Psoas muscle (tissue), 7 donors: ENCODE measurements at regions not wholly inside any gene's neighbourhood (a gene's known extent, or its start where the extent isn't known, plus 50 kb on each side); places are given as distances from the start of the nearest gene placed in this dataset.

Source experiments
- ATAC-seq, 4 donors: fragments of 200-7000 bp; cut with Tn5 transposase; one replicate each; pipeline ENCODE4 v1.9.1; 2020; ENCODE audit warnings: moderate library complexity in 3 of 4, mild to moderate bottlenecking in 2 of 4
- DNase-seq, 2 donors: peaks; one replicate each; pipeline ENCODE4 v3.0.0-alpha.2; 2020
- H3K27ac ChIP-seq: fragments of 200-600 bp; one replicate; pipeline ENCODE4 v1.8.0; 2022
- H3K27me3 ChIP-seq, 3 donors: fragments of 200-600 bp in 1 of 3; one replicate each; pipeline versions ENCODE4 v1.6.1 to v1.8.0; 2013 to 2022; ENCODE audit warnings: low read length in 2 of 3, mild to moderate bottlenecking in 2 of 3, moderate library complexity in 1 of 3; ENCODE audit not compliant: insufficient read depth in 3 of 3
- H3K36me3 ChIP-seq, 2 donors: fragments of 200-600 bp in 1 of 2; one replicate each; pipeline versions ENCODE4 v1.6.1 to v1.8.0; 2013 to 2022; ENCODE audit warnings: low read depth in 1 of 2, mild to moderate bottlenecking in 1 of 2, moderate library complexity in 1 of 2; ENCODE audit not compliant: insufficient read depth in 1 of 2
- H3K4me1 ChIP-seq: fragments of 200-600 bp; one replicate; pipeline ENCODE4 v1.8.0; 2022
- H3K4me3 ChIP-seq: fragments of 200-600 bp; one replicate; pipeline ENCODE4 v1.8.0; 2022; ENCODE audit warnings: mild to moderate bottlenecking
- H3K9me3 ChIP-seq: fragments of 200-600 bp; one replicate; pipeline ENCODE4 v1.8.0; 2022
- WGBS, 3 donors: extraction: QIAGEN DNeasy Blood & Tissue Kit; methylation state at CpG; one replicate each; pipeline versions ENCODE4 v1.1.6 to v1.1.7; 2013; 5-methylcytosine and 5-hydroxymethylcytosine counted together
- intact Hi-C, 2 donors: fragments of 100-400 bp; cut with DNase I; formaldehyde crosslinking; loops; one replicate each; pipeline versions ENCODE4 v1.11.0 to v1.14.2; 2022
- TF ChIP-seq, protein P1 (sequence below): fragments of 200-600 bp; IDR thresholded peaks from one replicate; pipeline ENCODE4 v1.8.0; 2022; ENCODE audit warnings: antibody characterized with exemption
- donor health status: healthy with polysubstance abuse.
- donor health status: DM: no; HTN: no; CAD: no; lungs with moderate emphysema.
- donor health status: Bipolar disorder and iron deficiency.
- donor health status: healthy.
- donor health status: DM: yes; HTN: yes; CAD: no.
- donor health status: DM: no; HTN: no; CAD: no.
- donor health status: DM: yes; HTN: yes; CAD: no.

DNA sequence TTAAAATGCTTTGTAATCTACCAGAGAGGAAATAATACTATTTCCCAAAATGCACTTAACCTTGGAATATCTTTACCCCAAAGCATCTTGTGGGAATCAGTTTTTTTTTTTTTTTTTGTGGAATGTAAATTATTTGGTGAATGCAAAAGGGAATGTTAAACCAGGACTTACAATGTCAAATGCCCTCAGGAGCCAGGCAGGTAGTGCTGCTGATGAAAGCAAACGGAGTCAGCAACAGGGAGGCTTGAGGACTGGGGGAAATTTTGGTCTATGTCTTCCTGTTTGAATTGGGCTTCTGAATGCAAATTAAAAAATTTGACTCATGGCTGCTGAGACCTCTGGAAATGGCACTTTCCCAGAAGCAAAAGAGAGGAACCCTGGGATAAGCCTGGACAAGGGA, 96.5 kb upstream of the NLRP1 start:
- DNase-seq (no peak), ATAC-seq (no peak)
- Histone ChIP-seq H3K36me3 (no peaks in the 10 kb centered on the region), H3K4me1 (no peaks in the 10 kb centered on the region), H3K27ac (no peak overlapping the region), H3K9me3 (no peaks in the 10 kb centered on the region), H3K27me3 (peaks cover 0 to 3% (median 2%) of the 10 kb centered on the region in 3 donors), H3K4me3 (no peak overlapping the region)
- intact Hi-C loops: no loop called here
- TF ChIP-seq, protein P1, sequence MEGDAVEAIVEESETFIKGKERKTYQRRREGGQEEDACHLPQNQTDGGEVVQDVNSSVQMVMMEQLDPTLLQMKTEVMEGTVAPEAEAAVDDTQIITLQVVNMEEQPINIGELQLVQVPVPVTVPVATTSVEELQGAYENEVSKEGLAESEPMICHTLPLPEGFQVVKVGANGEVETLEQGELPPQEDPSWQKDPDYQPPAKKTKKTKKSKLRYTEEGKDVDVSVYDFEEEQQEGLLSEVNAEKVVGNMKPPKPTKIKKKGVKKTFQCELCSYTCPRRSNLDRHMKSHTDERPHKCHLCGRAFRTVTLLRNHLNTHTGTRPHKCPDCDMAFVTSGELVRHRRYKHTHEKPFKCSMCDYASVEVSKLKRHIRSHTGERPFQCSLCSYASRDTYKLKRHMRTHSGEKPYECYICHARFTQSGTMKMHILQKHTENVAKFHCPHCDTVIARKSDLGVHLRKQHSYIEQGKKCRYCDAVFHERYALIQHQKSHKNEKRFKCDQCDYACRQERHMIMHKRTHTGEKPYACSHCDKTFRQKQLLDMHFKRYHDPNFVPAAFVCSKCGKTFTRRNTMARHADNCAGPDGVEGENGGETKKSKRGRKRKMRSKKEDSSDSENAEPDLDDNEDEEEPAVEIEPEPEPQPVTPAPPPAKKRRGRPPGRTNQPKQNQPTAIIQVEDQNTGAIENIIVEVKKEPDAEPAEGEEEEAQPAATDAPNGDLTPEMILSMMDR: no peak
- 46 to 68% (median 67%) methylated on average over 1 of the region's 1 CpG for WGBS, 3 donors

DNA sequence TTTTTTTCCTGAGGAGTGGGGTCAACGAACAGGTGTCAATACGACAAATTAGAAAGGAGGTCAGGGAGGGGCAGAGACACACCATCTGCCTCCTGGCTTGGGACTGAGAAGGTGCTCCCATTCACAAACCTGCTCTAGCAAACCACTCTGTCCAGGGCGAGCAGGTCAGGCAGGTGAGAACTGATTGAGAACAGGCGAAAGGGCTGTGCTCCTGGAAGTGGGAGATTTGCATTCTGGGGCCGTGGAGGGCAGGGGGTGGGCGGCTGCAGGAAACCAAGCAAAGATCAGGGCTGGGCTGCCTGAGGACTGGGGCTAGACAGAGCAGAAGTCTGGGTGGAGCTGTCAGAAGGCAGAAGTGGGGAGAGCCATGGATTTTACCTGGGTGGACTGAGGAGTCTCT, 98.9 kb upstream of the NLRP1 start:
- ATAC-seq (no peak), DNase-seq (no peak)
- 39 to 45% (median 44%) methylated on average over 6 of the region's 6 CpGs for WGBS, 3 donors
- TF ChIP-seq, protein P1: no peak
- H3K27ac ChIP-seq: no peak overlapping the region
- H3K4me1 ChIP-seq: no peaks in the 10 kb centered on the region
- H3K9me3 ChIP-seq: no peaks in the 10 kb centered on the region
- peaks cover 0 to 3% (median under 1%) of the 10 kb centered on the region in 3 donors for H3K27me3 ChIP-seq
- H3K4me3 ChIP-seq: no peak overlapping the region
- intact Hi-C loops: no loop called here
- H3K36me3 ChIP-seq: no peaks in the 10 kb centered on the region

DNA sequence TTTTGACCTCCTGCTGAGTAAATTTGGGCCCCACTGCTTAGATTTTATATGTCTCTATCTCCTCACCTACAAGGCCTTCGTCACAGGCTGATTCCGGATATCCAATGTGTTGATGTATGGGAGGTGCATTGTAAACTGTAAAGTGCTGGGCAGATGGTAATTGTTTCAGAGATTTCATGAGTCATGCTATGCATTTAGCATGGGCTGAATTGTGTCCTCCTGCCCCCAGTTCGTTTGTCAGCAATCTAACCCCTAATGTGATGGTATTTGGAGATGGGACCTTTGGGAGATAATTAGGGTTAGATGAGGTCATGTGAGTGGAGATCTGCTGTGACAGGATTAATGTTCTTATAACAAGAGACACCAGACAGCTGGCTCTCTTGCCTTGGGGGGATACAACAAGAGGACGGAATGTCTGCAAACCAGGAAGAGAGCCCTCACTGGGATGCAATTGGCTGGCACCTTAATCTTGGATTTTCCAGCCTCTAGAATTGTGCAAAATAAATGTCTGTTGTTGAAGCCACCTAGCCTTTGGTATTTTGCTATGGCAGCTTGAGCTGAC, 101.8 kb upstream of the NLRP1 start:
- 55 to 62% (median 57%) methylated on average over 4 of the region's 4 CpGs for WGBS, 3 donors
- intact Hi-C loops: no loop called here
- Histone ChIP-seq H3K27me3 (peaks cover 0 to 3% (median 3%) of the 10 kb centered on the region in 3 donors), H3K27ac (no peak overlapping the region), H3K4me1 (no peaks in the 10 kb centered on the region), H3K9me3 (no peaks in the 10 kb centered on the region), H3K36me3 (no peaks in the 10 kb centered on the region), H3K4me3 (no peak overlapping the region)
- ATAC-seq (no peak), DNase-seq (no peak)
- TF ChIP-seq, protein P1: no peak

GRCh38 chr17:5687646-5688045, 103.3 kb upstream of the NLRP1 start:
- TF ChIP-seq, protein P1: no peak

GRCh38 chr17:5693821-5694220, 109.5 kb upstream of the NLRP1 start:
- peaks cover 0 to 6% (median 5%) of the 10 kb centered on the region in 3 donors for H3K27me3 ChIP-seq
- DNase-seq (no peak), ATAC-seq (no peak)
- TF ChIP-seq, protein P1: no peak
- H3K4me1 ChIP-seq: no peaks in the 10 kb centered on the region
- 69 to 74% (median 69%) methylated on average over 9 of the region's 9 CpGs for WGBS, 3 donors
- no peaks in the 10 kb centered on the region for H3K36me3 ChIP-seq
- intact Hi-C loops: no loop called here
- no peak overlapping the region for H3K4me3 ChIP-seq
- H3K27ac ChIP-seq: no peak overlapping the region
- peaks cover 1% of the 10 kb centered on the region for H3K9me3 ChIP-seq

More at GRCh38 chr17:5687646-5688045, 103.3 kb upstream of the NLRP1 start:
- intact Hi-C loops: no loop called here
- no peak for DNase-seq
- ATAC-seq: no peak
- Histone ChIP-seq H3K9me3 (no peaks in the 10 kb centered on the region), H3K4me3 (no peak overlapping the region), H3K36me3 (no peaks in the 10 kb centered on the region), H3K27me3 (peaks cover 0 to 3% (median 3%) of the 10 kb centered on the region in 3 donors), H3K27ac (no peak overlapping the region), H3K4me1 (no peaks in the 10 kb centered on the region)
- 73 to 75% (median 75%) methylated on average over 8 of the region's 8 CpGs for WGBS, 3 donors
